Progenitor cell of endocrine pancreas (in vitro differentiated cells): ENCODE measurements at regions not wholly inside any gene's neighbourhood (a gene's known extent, or its start where the extent isn't known, plus 50 kb on each side); places are given as distances from the start of the nearest gene placed in this dataset.

Experiments used
- DNase-seq: peaks from one replicate; pipeline ENCODE4 v3.0.0; 2021; ENCODE audit warnings: low spot score; ENCODE audit not compliant: unreplicated experiment
- H3K27ac Mint-ChIP-seq: 2 replicates; pipeline ENCODE4 v1.8.0; 2021; ENCODE audit warnings: mild to moderate bottlenecking, moderate library complexity, mixed read lengths
- H3K27me3 Mint-ChIP-seq: 2 replicates; pipeline ENCODE4 v1.8.0; 2021; ENCODE audit warnings: mixed read lengths
- H3K36me3 Mint-ChIP-seq: 2 replicates; pipeline ENCODE4 v1.8.0; 2022; ENCODE audit warnings: mixed read lengths; ENCODE audit not compliant: insufficient read depth
- H3K4me1 Mint-ChIP-seq: 2 replicates; pipeline ENCODE4 v1.8.0; 2021; ENCODE audit warnings: low read depth, mixed read lengths
- H3K4me3 Mint-ChIP-seq: 2 replicates; pipeline ENCODE4 v1.8.0; 2021; ENCODE audit warnings: low read depth, mild to moderate bottlenecking, moderate library complexity, mixed read lengths
- H3K9me3 Mint-ChIP-seq: 2 replicates; pipeline ENCODE4 v1.8.0; 2021; ENCODE audit warnings: low read depth, mixed read lengths
- CTCF ChIP-seq: fragments of 200-600 bp; sonication (generic); IDR thresholded peaks from one replicate; pipeline ENCODE4 v1.5.0; 2021; ENCODE audit warnings: antibody characterized with exemption, mild to moderate bottlenecking; ENCODE audit not compliant: unreplicated experiment

DNA sequence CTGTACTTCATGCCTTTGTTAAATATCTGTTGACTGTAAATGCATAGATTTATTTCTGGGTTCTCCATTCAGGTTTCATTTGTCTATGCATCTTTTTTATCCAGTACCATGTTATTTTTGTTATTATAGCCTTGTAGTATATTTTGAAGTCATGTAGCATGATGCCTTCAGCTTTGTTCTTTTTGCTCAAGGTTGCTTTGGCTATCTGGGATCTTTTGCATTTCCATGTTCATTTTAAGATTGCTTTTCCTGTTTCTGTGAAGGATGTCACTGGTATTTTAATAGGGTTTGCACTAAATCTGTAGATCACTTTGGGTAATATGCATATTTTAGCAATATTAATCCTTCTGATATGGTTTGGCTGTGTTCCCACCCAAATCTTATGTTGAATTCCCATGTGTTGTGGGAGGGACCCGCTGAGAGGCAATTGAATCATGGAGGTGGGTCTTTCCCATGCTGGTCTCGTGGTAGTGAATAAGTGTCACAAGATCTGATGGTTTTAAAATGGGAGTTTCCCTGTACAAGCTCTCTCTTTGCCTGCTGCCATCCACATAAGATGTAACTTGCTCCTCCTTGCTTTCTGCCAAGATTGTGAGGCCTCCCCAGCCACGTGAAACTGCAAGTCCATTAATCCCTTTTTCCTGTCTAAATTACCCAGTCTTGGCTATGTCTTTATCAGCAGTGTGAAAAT lies 302.8 kb upstream of the SEMA3C start:
- TF ChIP-seq CTCF, result no peak
- Mint-ChIP-seq H3K36me3 (peaks cover 11% of the 10 kb centered on the region), H3K9me3 (peaks cover 21% of the 10 kb centered on the region), H3K27ac (no peak overlapping the region), H3K27me3 (no peaks in the 10 kb centered on the region), H3K4me3 (no peak overlapping the region), H3K4me1 (no peaks in the 10 kb centered on the region)
- DNase-seq, result no peak

- no peak overlapping the region for H3K27ac Mint-ChIP-seq
- no peak for TF ChIP-seq CTCF
- DNase-seq, result no peak
- no peak overlapping the region for H3K4me3 Mint-ChIP-seq
- no peaks in the 10 kb centered on the region for H3K27me3 Mint-ChIP-seq
- peaks cover 9% of the 10 kb centered on the region for H3K9me3 Mint-ChIP-seq
- no peaks in the 10 kb centered on the region for H3K4me1 Mint-ChIP-seq
- H3K36me3 Mint-ChIP-seq, result peaks cover 6% of the 10 kb centered on the region
These were observed 299.7 kb upstream of the SEMA3C start for GRCh38 chr7:81218480-81219106.

GRCh38 chr7:81213394-81213793 lies 294.5 kb upstream of the SEMA3C start:
- TF ChIP-seq CTCF, result no peak
- H3K36me3 Mint-ChIP-seq, result no peaks in the 10 kb centered on the region
- no peaks in the 10 kb centered on the region for H3K4me1 Mint-ChIP-seq
- DNase-seq, result no peak
- H3K9me3 Mint-ChIP-seq, result no peaks in the 10 kb centered on the region
- H3K27ac Mint-ChIP-seq, result no peak overlapping the region
- H3K27me3 Mint-ChIP-seq, result no peaks in the 10 kb centered on the region
- no peak overlapping the region for H3K4me3 Mint-ChIP-seq

GRCh38 chr7:81211934-81212320 lies 293.1 kb upstream of the SEMA3C start:
- no peak for TF ChIP-seq CTCF
- no peaks in the 10 kb centered on the region for H3K9me3 Mint-ChIP-seq
- H3K27ac Mint-ChIP-seq, result no peak overlapping the region
- H3K36me3 Mint-ChIP-seq, result no peaks in the 10 kb centered on the region
- no peaks in the 10 kb centered on the region for H3K4me1 Mint-ChIP-seq
- DNase-seq, result no peak
- H3K27me3 Mint-ChIP-seq, result no peaks in the 10 kb centered on the region
- H3K4me3 Mint-ChIP-seq, result no peak overlapping the region

DNA sequence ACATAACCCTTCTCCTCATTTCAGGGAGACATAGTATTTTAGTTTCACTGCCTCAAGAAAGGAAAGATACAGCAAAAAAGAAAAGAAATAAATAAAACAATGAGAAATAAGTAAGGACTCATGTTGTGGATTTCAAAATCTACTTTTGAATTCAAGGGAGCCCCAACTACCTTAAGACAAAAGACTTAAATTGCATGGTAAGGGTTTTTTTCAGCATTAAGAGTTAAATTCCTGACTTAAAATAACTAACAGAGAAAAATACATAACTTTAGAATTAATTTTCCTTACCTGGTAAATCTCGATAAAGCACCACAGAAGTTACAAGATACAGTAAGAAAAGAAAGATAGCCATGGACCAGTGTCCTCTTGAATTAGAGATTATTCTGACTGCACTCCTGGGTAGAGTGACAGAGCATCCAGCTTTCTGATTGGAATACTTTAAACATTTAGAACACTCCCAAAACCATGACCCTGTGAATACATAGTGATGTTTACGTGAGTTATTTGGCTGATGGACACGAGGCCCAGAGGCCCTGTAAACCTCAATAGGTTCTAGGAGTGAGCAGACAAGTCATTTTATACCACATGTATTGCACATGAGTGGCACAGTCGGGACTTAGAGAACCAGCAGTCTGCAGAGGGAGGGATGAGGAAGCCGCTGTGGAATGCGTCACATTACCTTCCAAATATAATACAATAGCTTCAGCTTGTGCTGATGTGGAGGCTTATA lies 292.5 kb upstream of the SEMA3C start:
- TF ChIP-seq CTCF, result no peak
- no peaks in the 10 kb centered on the region for H3K36me3 Mint-ChIP-seq
- DNase-seq, result no peak
- H3K9me3 Mint-ChIP-seq, result no peaks in the 10 kb centered on the region
- no peak overlapping the region for H3K4me3 Mint-ChIP-seq
- no peaks in the 10 kb centered on the region for H3K4me1 Mint-ChIP-seq
- H3K27me3 Mint-ChIP-seq, result no peaks in the 10 kb centered on the region
- no peak overlapping the region for H3K27ac Mint-ChIP-seq
